Esophagus squamous epithelium (tissue), 4 donors: ENCODE measurements at regions not wholly inside any gene's neighbourhood (a gene's known extent, or its start where the extent isn't known, plus 50 kb on each side); places are given as distances from the start of the nearest gene placed in this dataset.

ENCODE experiments used
- POLR2A ChIP-seq, 4 donors: fragments of 450-650 bp; IDR thresholded peaks; one replicate each; pipeline ENCODE4 v1.6.1; 2017; ENCODE audit warnings: antibody characterized with exemption in 4 of 4, mild to moderate bottlenecking in 4 of 4, moderate library complexity in 3 of 4
- TF ChIP-seq, protein P1 (sequence below), 6 experiments: fragments of 450-650 bp in 4 of 6; fragments of 200-600 bp in 2 of 6; sonication (generic) in 2 of 6; IDR thresholded peaks; one replicate each; pipeline ENCODE4 v1.5.1; 2016 to 2019; ENCODE audit warnings: antibody characterized with exemption in 6 of 6, mild to moderate bottlenecking in 4 of 6, moderate library complexity in 4 of 6

DNA sequence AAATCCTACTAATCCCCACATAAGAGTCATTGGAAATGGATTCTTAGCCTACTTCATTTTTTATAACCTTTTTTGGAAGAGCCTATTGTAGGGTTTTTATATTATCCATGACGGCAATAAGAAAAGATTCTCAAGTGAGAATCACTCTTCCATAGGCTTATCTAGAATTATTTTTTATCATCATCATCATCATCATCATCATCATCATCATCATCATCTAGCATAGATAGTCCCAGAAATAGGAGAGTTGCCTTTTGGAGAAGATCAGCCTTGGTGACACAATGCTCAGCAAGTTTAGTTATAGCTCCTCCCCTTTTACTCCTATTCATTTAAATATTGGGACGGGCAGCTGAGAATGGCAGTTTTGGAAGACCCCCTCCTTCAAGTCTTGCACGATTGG, 359.1 kb upstream of the SLC35B3 start:
- TF ChIP-seq, protein P1, sequence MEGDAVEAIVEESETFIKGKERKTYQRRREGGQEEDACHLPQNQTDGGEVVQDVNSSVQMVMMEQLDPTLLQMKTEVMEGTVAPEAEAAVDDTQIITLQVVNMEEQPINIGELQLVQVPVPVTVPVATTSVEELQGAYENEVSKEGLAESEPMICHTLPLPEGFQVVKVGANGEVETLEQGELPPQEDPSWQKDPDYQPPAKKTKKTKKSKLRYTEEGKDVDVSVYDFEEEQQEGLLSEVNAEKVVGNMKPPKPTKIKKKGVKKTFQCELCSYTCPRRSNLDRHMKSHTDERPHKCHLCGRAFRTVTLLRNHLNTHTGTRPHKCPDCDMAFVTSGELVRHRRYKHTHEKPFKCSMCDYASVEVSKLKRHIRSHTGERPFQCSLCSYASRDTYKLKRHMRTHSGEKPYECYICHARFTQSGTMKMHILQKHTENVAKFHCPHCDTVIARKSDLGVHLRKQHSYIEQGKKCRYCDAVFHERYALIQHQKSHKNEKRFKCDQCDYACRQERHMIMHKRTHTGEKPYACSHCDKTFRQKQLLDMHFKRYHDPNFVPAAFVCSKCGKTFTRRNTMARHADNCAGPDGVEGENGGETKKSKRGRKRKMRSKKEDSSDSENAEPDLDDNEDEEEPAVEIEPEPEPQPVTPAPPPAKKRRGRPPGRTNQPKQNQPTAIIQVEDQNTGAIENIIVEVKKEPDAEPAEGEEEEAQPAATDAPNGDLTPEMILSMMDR (IDR thresholded peaks at IDR 0.05), result no peak
- TF ChIP-seq POLR2A (IDR thresholded peaks at IDR 0.05), result no peak
